ENCODE measurements at regions not wholly inside any gene's neighbourhood (a gene's known extent, or its start where the extent isn't known, plus 50 kb on each side); places are given as distances from the start of the nearest gene placed in this dataset.

- no peak overlapping the region for H3K4me3 ChIP-seq (ENCODE audit: low read length)
- no peak for DNase-seq (ENCODE audit: low read depth)
- no peak for TF ChIP-seq CTCF (IDR thresholded peaks at IDR 0.05; ENCODE audit: insufficient read depth, low read depth, low read length, missing control alignments)
Observed at GRCh38 chr9:131801810-131802209, 61.9 kb upstream of the RAPGEF1 start.

GRCh38 chr9:131800843-131801242 is 61.0 kb upstream of the RAPGEF1 start:
- no peak overlapping the region for H3K4me3 ChIP-seq (ENCODE audit: low read length)
- no peak for TF ChIP-seq CTCF (IDR thresholded peaks at IDR 0.05; ENCODE audit: insufficient read depth, low read depth, low read length, missing control alignments)
- no peak for DNase-seq (ENCODE audit: low read depth)

GRCh38 chr9:131800366-131800765 is 60.5 kb upstream of the RAPGEF1 start:
- no peak for TF ChIP-seq CTCF (IDR thresholded peaks at IDR 0.05; ENCODE audit: insufficient read depth, low read depth, low read length, missing control alignments)
- no peak for DNase-seq (ENCODE audit: low read depth)
- H3K4me3 ChIP-seq (ENCODE audit: low read length): no peak overlapping the region

GRCh38 chr9:131799177-131799823 is 59.4 kb upstream of the RAPGEF1 start:
- DNase-seq (ENCODE audit: low read depth): peak; percentile 59
- H3K4me3 ChIP-seq (ENCODE audit: low read length): no peak overlapping the region
- no peak for TF ChIP-seq CTCF (IDR thresholded peaks at IDR 0.05; ENCODE audit: insufficient read depth, low read depth, low read length, missing control alignments)

GRCh38 chr9:131798246-131798645 is 58.4 kb upstream of the RAPGEF1 start:
- no peak for TF ChIP-seq CTCF (IDR thresholded peaks at IDR 0.05; ENCODE audit: insufficient read depth, low read depth, low read length, missing control alignments)
- no peak overlapping the region for H3K4me3 ChIP-seq (ENCODE audit: low read length)
- no peak for DNase-seq (ENCODE audit: low read depth)

GRCh38 chr9:131794393-131794792 is 54.5 kb upstream of the RAPGEF1 start:
- no peak for TF ChIP-seq CTCF (IDR thresholded peaks at IDR 0.05; ENCODE audit: insufficient read depth, low read depth, low read length, missing control alignments)

More at GRCh38 chr9:131794393-131794792, 54.5 kb upstream of the RAPGEF1 start:
- DNase-seq (ENCODE audit: low read depth): no peak
- no peak overlapping the region for H3K4me3 ChIP-seq (ENCODE audit: low read length)
